H9 (cell line): ENCODE measurements at regions not wholly inside any gene's neighbourhood (a gene's known extent, or its start where the extent isn't known, plus 50 kb on each side); places are given as distances from the start of the nearest gene placed in this dataset.

Experiments used
- DNase-seq: peaks from one replicate; pipeline ENCODE4 v3.0.0-alpha.2; 2017
- H2AFZ ChIP-seq: one replicate; pipeline ENCODE4 v1.6.1; 2013; ENCODE audit warnings: mild to moderate bottlenecking, low read length, control low read depth, moderate library complexity
- H2AK5ac ChIP-seq: 2 replicates; pipeline ENCODE4 v1.6.1; 2013; ENCODE audit warnings: low read length, control low read depth, mixed read lengths; ENCODE audit not compliant: insufficient read length
- H2BK120ac ChIP-seq: one replicate; pipeline ENCODE4 v1.6.1; 2013; ENCODE audit warnings: low read depth, mild to moderate bottlenecking, low read length, control low read depth, inconsistent platforms; ENCODE audit not compliant: poor library complexity, severe bottlenecking
- H2BK12ac ChIP-seq: 2 replicates; pipeline ENCODE4 v1.6.1; 2013; ENCODE audit warnings: low read length, control low read depth, mixed read lengths, low read depth; ENCODE audit not compliant: insufficient read length
- H2BK15ac ChIP-seq: 2 replicates; pipeline ENCODE4 v1.6.1; 2013; ENCODE audit warnings: low read depth, low read length, control low read depth
- H2BK20ac ChIP-seq: one replicate; pipeline ENCODE4 v1.6.1; 2013; ENCODE audit warnings: low read depth, mild to moderate bottlenecking, low read length, control low read depth, inconsistent platforms; ENCODE audit not compliant: poor library complexity, severe bottlenecking
- H2BK5ac ChIP-seq: 2 replicates; pipeline ENCODE4 v1.6.1; 2013; ENCODE audit warnings: low read length, control low read depth, mixed read lengths; ENCODE audit not compliant: insufficient read length
- H3K14ac ChIP-seq: 2 replicates; pipeline ENCODE4 v1.6.1; 2013; ENCODE audit warnings: low read length, control low read depth; ENCODE audit not compliant: insufficient read depth
- H3K18ac ChIP-seq: 2 replicates; pipeline ENCODE4 v1.6.1; 2013; ENCODE audit warnings: low read depth, mild to moderate bottlenecking, mixed read lengths, low read length, control low read depth; ENCODE audit not compliant: insufficient read length
- H3K23ac ChIP-seq: 2 replicates; pipeline ENCODE4 v1.6.1; 2013; ENCODE audit warnings: low read length, control low read depth, mixed read lengths, low read depth; ENCODE audit not compliant: insufficient read length
- H3K23me2 ChIP-seq: 2 replicates; pipeline ENCODE4 v1.6.1; 2013; ENCODE audit warnings: low read depth, mild to moderate bottlenecking, mixed read lengths, low read length, control low read depth; ENCODE audit not compliant: insufficient read length, poor library complexity, severe bottlenecking
- H3K27ac ChIP-seq: 2 replicates; pipeline ENCODE4 v1.5.1; 2013; ENCODE audit warnings: low read length, control low read depth, mixed read lengths, low read depth; ENCODE audit not compliant: insufficient read length
- H3K27me3 ChIP-seq: 2 replicates; pipeline ENCODE4 v1.6.1; 2013; ENCODE audit warnings: low read length, control low read depth, inconsistent platforms; ENCODE audit not compliant: insufficient read depth
- H3K4ac ChIP-seq: 2 replicates; pipeline ENCODE4 v1.6.1; 2013; ENCODE audit warnings: low read depth, mild to moderate bottlenecking, control low read depth, inconsistent platforms, low read length, moderate library complexity
- H3K4me1 ChIP-seq: 2 replicates; pipeline ENCODE4 v1.6.1; 2013; ENCODE audit warnings: low read length, control low read depth, inconsistent platforms; ENCODE audit not compliant: insufficient read depth
- H3K4me2 ChIP-seq: 2 replicates; pipeline ENCODE4 v1.6.1; 2013; ENCODE audit warnings: low read length, control low read depth, mixed read lengths; ENCODE audit not compliant: insufficient read length, insufficient read depth
- H3K56ac ChIP-seq: 2 replicates; pipeline ENCODE4 v1.6.1; 2013; ENCODE audit warnings: low read depth, mild to moderate bottlenecking, mixed read lengths, low read length, control low read depth; ENCODE audit not compliant: insufficient read length
- H3K79me1 ChIP-seq: 2 replicates; pipeline ENCODE4 v1.6.1; 2013; ENCODE audit warnings: low read depth, mild to moderate bottlenecking, moderate library complexity, low read length, control low read depth, inconsistent platforms; ENCODE audit not compliant: insufficient read depth, poor library complexity, severe bottlenecking
- H3K79me2 ChIP-seq: 2 replicates; pipeline ENCODE4 v1.6.1; 2013; ENCODE audit warnings: low read length, control low read depth, inconsistent platforms; ENCODE audit not compliant: insufficient read depth
- H3K9ac ChIP-seq: 2 replicates; pipeline ENCODE4 v1.6.1; 2013; ENCODE audit warnings: low read length, control low read depth, mixed read lengths; ENCODE audit not compliant: insufficient read length; ENCODE audit errors: extremely low read depth
- H3K9me3 ChIP-seq: one replicate; pipeline ENCODE4 v1.6.1; 2013; ENCODE audit warnings: low read depth, low read length, inconsistent platforms; ENCODE audit not compliant: control insufficient read depth
- H3T11ph ChIP-seq: one replicate; pipeline ENCODE4 v1.6.1; 2013; ENCODE audit warnings: mild to moderate bottlenecking, low read length, control low read depth, inconsistent platforms
- H4K20me1 ChIP-seq: one replicate; pipeline ENCODE4 v1.6.1; 2013; ENCODE audit not compliant: control insufficient read depth, insufficient read length, insufficient read depth
- H4K5ac ChIP-seq: 2 replicates; pipeline ENCODE4 v1.6.1; 2013; ENCODE audit warnings: low read depth, mild to moderate bottlenecking, mixed read lengths, low read length, control low read depth; ENCODE audit not compliant: insufficient read length
- H4K8ac ChIP-seq: replicated peaks from 2 replicates; pipeline ENCODE4 v1.6.1; 2013; ENCODE audit warnings: low read length, control low read depth, mixed read lengths, low read depth; ENCODE audit not compliant: insufficient read length
- H4K91ac ChIP-seq: 2 replicates; pipeline ENCODE4 v1.6.1; 2013; ENCODE audit warnings: low read depth, mild to moderate bottlenecking, moderate library complexity, mixed read lengths, low read length, control low read depth; ENCODE audit not compliant: insufficient read length
- H3K27ac Mint-ChIP-seq, 3 experiments: 2 replicates in 2 of 3; 3 replicates in 1 of 3; pipeline ENCODE4 v1.8.0; 2020 to 2021; ENCODE audit warnings: mixed read lengths in 3 of 3, mild to moderate bottlenecking in 1 of 3, moderate library complexity in 1 of 3
- H3K27me3 Mint-ChIP-seq: 2 replicates; pipeline ENCODE4 v1.8.0; 2021; ENCODE audit warnings: low read depth, mild to moderate bottlenecking, moderate library complexity, mixed read lengths
- H3K36me3 Mint-ChIP-seq, 3 experiments: 2 replicates in 2 of 3; 3 replicates in 1 of 3; pipeline ENCODE4 v1.8.0; 2020 to 2021; ENCODE audit warnings: low read depth in 3 of 3, mixed read lengths in 3 of 3; ENCODE audit not compliant: insufficient read depth in 1 of 3
- H3K4me1 Mint-ChIP-seq, 2 experiments: 2 replicates each; pipeline ENCODE4 v1.8.0; 2020; ENCODE audit warnings: mixed read lengths in 2 of 2
- H3K4me3 Mint-ChIP-seq, 2 experiments: 2 replicates in 1 of 2; 3 replicates in 1 of 2; pipeline ENCODE4 v1.8.0; 2020 to 2021; ENCODE audit warnings: mild to moderate bottlenecking in 2 of 2, mixed read lengths in 2 of 2, moderate library complexity in 1 of 2
- H3K9me3 Mint-ChIP-seq, 2 experiments: 2 replicates in 1 of 2; 3 replicates in 1 of 2; pipeline ENCODE4 v1.8.0; 2020; ENCODE audit warnings: mild to moderate bottlenecking in 2 of 2, mixed read lengths in 2 of 2, moderate library complexity in 1 of 2
- CTCF ChIP-seq: fragments of 200-600 bp; sonication (generic); conservative IDR thresholded peaks from 3 replicates; pipeline ENCODE4 v1.8.0; 2021; ENCODE audit warnings: antibody characterized with exemption, mild to moderate bottlenecking
- WGBS: extraction: QIAGEN DNeasy Blood & Tissue Kit; methylation state at CpG from one replicate; pipeline ENCODE4 v1.1.7; 2013; ENCODE audit warnings: missing lambda C conversion rate, low lambda C conversion rate, mixed read lengths; ENCODE audit not compliant: insufficient read length; ENCODE audit errors: extremely low coverage; 5-methylcytosine and 5-hydroxymethylcytosine counted together

GRCh38 chr19:41505105-41505504 lies 62.1 kb downstream of the ERICH4 start:
- Mint-ChIP-seq H3K27ac (no peak overlapping the region), H3K4me1 (no peaks in the 10 kb centered on the region), H3K4me3 (no peak overlapping the region), H3K9me3 (peaks cover 70 to 88% of the 10 kb centered on the region in 2 experiments), H3K36me3 (peaks cover 4 to 23% (median 5%) of the 10 kb centered on the region in 3 experiments; a peak in 5 of 7 replicates), H3K27me3 (peaks cover 1% of the 10 kb centered on the region)
- no peak overlapping the region for H3K56ac ChIP-seq
- no peaks in the 10 kb centered on the region for H3K79me2 ChIP-seq
- H3K4ac ChIP-seq = no peak overlapping the region
- H2BK120ac ChIP-seq = no peak overlapping the region
- H2BK12ac ChIP-seq = no peak overlapping the region
- TF ChIP-seq CTCF = no peak
- no peak overlapping the region for H4K5ac ChIP-seq
- H3K9me3 ChIP-seq = peaks cover 14% of the 10 kb centered on the region
- no peak overlapping the region for H3K27ac ChIP-seq
- no peaks in the 10 kb centered on the region for H3K27me3 ChIP-seq
- no peak overlapping the region for H2BK20ac ChIP-seq
- H2BK5ac ChIP-seq = no peak overlapping the region
- no peaks in the 10 kb centered on the region for H3K4me1 ChIP-seq
- no peak for DNase-seq
- H2BK15ac ChIP-seq = no peak overlapping the region
- H3K23me2 ChIP-seq = no peaks in the 10 kb centered on the region
- no peak overlapping the region for H4K91ac ChIP-seq
- H3K9ac ChIP-seq = no peak overlapping the region
- no CpG with 5 or more reads among the region's 13 CpGs for WGBS
- H2AK5ac ChIP-seq = no peak overlapping the region
- no peak overlapping the region for H3T11ph ChIP-seq
- no peak overlapping the region for H3K4me2 ChIP-seq
- no peak overlapping the region for H4K8ac ChIP-seq
- no peaks in the 10 kb centered on the region for H4K20me1 ChIP-seq
- no peak overlapping the region for H2AFZ ChIP-seq
- no peaks in the 10 kb centered on the region for H3K79me1 ChIP-seq
- no peak overlapping the region for H3K23ac ChIP-seq
- H3K14ac ChIP-seq = no peak overlapping the region
- no peak overlapping the region for H3K18ac ChIP-seq
